Smooth muscle cell (in vitro differentiated cells): ENCODE measurements at regions not wholly inside any gene's neighbourhood (a gene's known extent, or its start where the extent isn't known, plus 50 kb on each side); places are given as distances from the start of the nearest gene placed in this dataset.

Source experiments
- DNase-seq: peaks from one replicate; lab custom pipeline; 2025; ENCODE audit not compliant: unreplicated experiment; lab: John Stamatoyannopoulos, UW
- H2AFZ ChIP-seq: fragments of 200-600 bp; sonication (generic); 2 replicates; pipeline ENCODE4 v1.6.0; 2016; ENCODE audit warnings: antibody characterized with exemption, low read depth, mild to moderate bottlenecking
- H3F3A ChIP-seq: fragments of 200-600 bp; sonication (generic); 2 replicates; pipeline ENCODE4 v1.6.0; 2017; ENCODE audit warnings: antibody characterized with exemption, low read depth
- H3K27ac ChIP-seq: fragments of 200-600 bp; sonication (generic); 2 replicates; pipeline ENCODE4 v1.5.1; 2016; ENCODE audit warnings: low read depth, mild to moderate bottlenecking
- H3K27me3 ChIP-seq: fragments of 200-600 bp; sonication (generic); 2 replicates; pipeline ENCODE4 v1.6.1; 2016; ENCODE audit warnings: low read depth, mild to moderate bottlenecking
- H3K36me3 ChIP-seq: fragments of 200-600 bp; sonication (generic); 2 replicates; pipeline ENCODE4 v1.5.1; 2016; ENCODE audit warnings: low read depth
- H3K4me1 ChIP-seq: fragments of 200-600 bp; sonication (generic); 2 replicates; pipeline ENCODE4 v1.5.1; 2016; ENCODE audit warnings: low read depth
- H3K4me2 ChIP-seq: fragments of 200-600 bp; sonication (generic); 2 replicates; pipeline ENCODE4 v1.6.0; 2016; ENCODE audit warnings: mild to moderate bottlenecking
- H3K4me3 ChIP-seq: fragments of 200-600 bp; sonication (generic); 2 replicates; pipeline ENCODE4 v1.5.1; 2016; ENCODE audit warnings: mild to moderate bottlenecking
- H3K79me2 ChIP-seq: fragments of 200-600 bp; sonication (generic); 2 replicates; pipeline ENCODE4 v1.6.0; 2016; ENCODE audit warnings: low read depth, mild to moderate bottlenecking
- H3K9ac ChIP-seq: fragments of 200-600 bp; sonication (generic); 2 replicates; pipeline ENCODE4 v1.6.0; 2016; ENCODE audit warnings: low read depth
- H3K9me3 ChIP-seq: fragments of 200-600 bp; sonication (generic); replicated peaks from 2 replicates; pipeline ENCODE4 v1.5.1; 2016; ENCODE audit warnings: low read depth
- H4K20me1 ChIP-seq: fragments of 200-600 bp; sonication (generic); 2 replicates; pipeline ENCODE4 v1.6.0; 2016; ENCODE audit warnings: low read depth
- CTCF ChIP-seq: fragments of 200-600 bp; sonication (generic); IDR thresholded peaks from 2 replicates; pipeline ENCODE4 v1.5.1; 2017; ENCODE audit warnings: borderline replicate concordance, mild to moderate bottlenecking, antibody characterized with exemption; ENCODE audit not compliant: insufficient read depth, poor library complexity, severe bottlenecking
- WGBS: methylation state at CpG from one replicate; pipeline ENCODE4 v1.1.7; 2016; ENCODE audit warnings: low lambda C conversion rate; 5-methylcytosine and 5-hydroxymethylcytosine counted together

- no peaks in the 10 kb centered on the region for H3K36me3 ChIP-seq
- no peaks in the 10 kb centered on the region for H3K27me3 ChIP-seq
- no peak for DNase-seq
- no peak overlapping the region for H3K27ac ChIP-seq
- H3K9me3 ChIP-seq, result no peaks in the 10 kb centered on the region
- no peak for TF ChIP-seq CTCF
- no peak overlapping the region for H3K4me3 ChIP-seq
- no peak overlapping the region for H3K9ac ChIP-seq
- H3K79me2 ChIP-seq, result no peaks in the 10 kb centered on the region
- no peaks in the 10 kb centered on the region for H3F3A ChIP-seq
- WGBS, result 88% methylated on average over 3 of the region's 3 CpGs
- H3K4me1 ChIP-seq, result no peaks in the 10 kb centered on the region
- H3K4me2 ChIP-seq, result no peak overlapping the region
- H2AFZ ChIP-seq, result no peak overlapping the region
- H4K20me1 ChIP-seq, result no peaks in the 10 kb centered on the region
Measured at GRCh38 chr4:24040811-24041210, 151.0 kb upstream of the PPARGC1A start.

GRCh38 chr4:24033626-24034025, 143.8 kb upstream of the PPARGC1A start:
- no peak overlapping the region for H3K4me2 ChIP-seq
- TF ChIP-seq CTCF, result no peak
- DNase-seq, result no peak
- no peaks in the 10 kb centered on the region for H3K79me2 ChIP-seq
- no peaks in the 10 kb centered on the region for H3F3A ChIP-seq
- no peak overlapping the region for H3K27ac ChIP-seq
- H3K4me1 ChIP-seq, result no peaks in the 10 kb centered on the region
- no peaks in the 10 kb centered on the region for H3K36me3 ChIP-seq
- no peaks in the 10 kb centered on the region for H4K20me1 ChIP-seq
- WGBS, result 86% methylated on average over 5 of the region's 5 CpGs
- H3K9ac ChIP-seq, result no peak overlapping the region
- no peaks in the 10 kb centered on the region for H3K9me3 ChIP-seq
- peak overlapping the region; percentile 28 for H2AFZ ChIP-seq
- H3K4me3 ChIP-seq, result no peak overlapping the region
- H3K27me3 ChIP-seq, result no peaks in the 10 kb centered on the region

GRCh38 chr4:24032371-24032989, 142.6 kb upstream of the PPARGC1A start:
- H4K20me1 ChIP-seq, result no peaks in the 10 kb centered on the region
- H3K27ac ChIP-seq, result no peak overlapping the region
- DNase-seq, result no peak
- no peak overlapping the region for H3K4me3 ChIP-seq
- no peak overlapping the region for H3K9ac ChIP-seq
- no peaks in the 10 kb centered on the region for H3F3A ChIP-seq
- WGBS, result 82% methylated on average over 2 of the region's 2 CpGs
- H3K4me1 ChIP-seq, result no peaks in the 10 kb centered on the region
- no peak overlapping the region for H2AFZ ChIP-seq
- H3K9me3 ChIP-seq, result no peaks in the 10 kb centered on the region
- TF ChIP-seq CTCF, result peak; percentile 35
- H3K27me3 ChIP-seq, result no peaks in the 10 kb centered on the region
- H3K79me2 ChIP-seq, result no peaks in the 10 kb centered on the region
- no peaks in the 10 kb centered on the region for H3K36me3 ChIP-seq
- no peak overlapping the region for H3K4me2 ChIP-seq

- H2AFZ ChIP-seq, result no peak overlapping the region
- H3K4me1 ChIP-seq, result no peaks in the 10 kb centered on the region
- no peaks in the 10 kb centered on the region for H4K20me1 ChIP-seq
- H3K9ac ChIP-seq, result no peak overlapping the region
- no peak for DNase-seq
- no peaks in the 10 kb centered on the region for H3K9me3 ChIP-seq
- H3K27ac ChIP-seq, result no peak overlapping the region
- H3K27me3 ChIP-seq, result no peaks in the 10 kb centered on the region
- TF ChIP-seq CTCF, result no peak
- H3K4me3 ChIP-seq, result no peak overlapping the region
- H3K36me3 ChIP-seq, result no peaks in the 10 kb centered on the region
- no peaks in the 10 kb centered on the region for H3F3A ChIP-seq
- H3K79me2 ChIP-seq, result no peaks in the 10 kb centered on the region
- H3K4me2 ChIP-seq, result no peak overlapping the region
- 75% methylated on average over 4 of the region's 4 CpGs for WGBS
Measured at GRCh38 chr4:24026596-24026995, 136.7 kb upstream of the PPARGC1A start.
